Uterus (tissue), 3 donors: ENCODE measurements at regions not wholly inside any gene's neighbourhood (a gene's known extent, or its start where the extent isn't known, plus 50 kb on each side); places are given as distances from the start of the nearest gene placed in this dataset.
"Not testable (repeated sequence)": the region's sequence is repeated elsewhere in the genome, so short reads cannot be mapped to it uniquely, and the experiment has no call there.

Source experiments
- DNase-seq, 2 donors: peaks; one replicate each; pipeline ENCODE4 v3.0.0-alpha.2; 2019 to 2020
- H3K27ac ChIP-seq, 2 donors: fragments of 200-600 bp; sonication (generic); 1 replicate in 1 of 2; 2 replicates in 1 of 2; pipeline ENCODE4 v1.5.1; 2016 to 2018
- H3K27me3 ChIP-seq, 2 donors: fragments of 200-600 bp; sonication (generic); one replicate each; pipeline ENCODE4 v1.5.1; 2018 to 2019; ENCODE audit warnings: control low read depth in 1 of 2
- H3K36me3 ChIP-seq, 2 donors: fragments of 200-600 bp; sonication (generic); one replicate each; pipeline ENCODE4 v1.5.1; 2019; ENCODE audit warnings: control low read depth in 1 of 2
- H3K4me1 ChIP-seq, 2 donors: fragments of 200-600 bp; sonication (generic); one replicate each; pipeline ENCODE4 v1.5.1; 2018 to 2019; ENCODE audit warnings: control low read depth in 1 of 2
- H3K4me3 ChIP-seq, 2 donors: fragments of 200-600 bp; sonication (generic); 1 replicate in 1 of 2; 2 replicates in 1 of 2; pipeline ENCODE4 v1.5.1; 2018 to 2019; ENCODE audit warnings: mild to moderate bottlenecking in 1 of 2
- H3K9me3 ChIP-seq, 2 donors: fragments of 200-600 bp; sonication (generic); one replicate each; pipeline ENCODE4 v1.5.1; 2019; ENCODE audit warnings: control low read depth in 1 of 2
- POLR2A ChIP-seq, 2 donors: fragments of 450-650 bp; IDR thresholded peaks; one replicate each; pipeline ENCODE4 v1.6.1; 2016; ENCODE audit warnings: antibody characterized with exemption in 2 of 2, mild to moderate bottlenecking in 1 of 2, moderate library complexity in 1 of 2
- intact Hi-C: fragments of 100-400 bp; cut with DNase I; formaldehyde crosslinking; loops from one replicate; pipeline ENCODE4 v1.15.1; 2023; ENCODE audit warnings: low total_unique reads
- TF ChIP-seq, protein P1 (sequence below), 4 experiments: fragments of 200-600 bp in 2 of 4; fragments of 450-650 bp in 2 of 4; sonication (generic) in 2 of 4; IDR thresholded peaks; one replicate each; pipeline ENCODE4 v1.5.1; 2016 to 2019; ENCODE audit warnings: antibody characterized with exemption in 4 of 4, mild to moderate bottlenecking in 2 of 4, moderate library complexity in 1 of 4
- donor health status: DM: yes; HTN: yes; CAD: no.

DNA sequence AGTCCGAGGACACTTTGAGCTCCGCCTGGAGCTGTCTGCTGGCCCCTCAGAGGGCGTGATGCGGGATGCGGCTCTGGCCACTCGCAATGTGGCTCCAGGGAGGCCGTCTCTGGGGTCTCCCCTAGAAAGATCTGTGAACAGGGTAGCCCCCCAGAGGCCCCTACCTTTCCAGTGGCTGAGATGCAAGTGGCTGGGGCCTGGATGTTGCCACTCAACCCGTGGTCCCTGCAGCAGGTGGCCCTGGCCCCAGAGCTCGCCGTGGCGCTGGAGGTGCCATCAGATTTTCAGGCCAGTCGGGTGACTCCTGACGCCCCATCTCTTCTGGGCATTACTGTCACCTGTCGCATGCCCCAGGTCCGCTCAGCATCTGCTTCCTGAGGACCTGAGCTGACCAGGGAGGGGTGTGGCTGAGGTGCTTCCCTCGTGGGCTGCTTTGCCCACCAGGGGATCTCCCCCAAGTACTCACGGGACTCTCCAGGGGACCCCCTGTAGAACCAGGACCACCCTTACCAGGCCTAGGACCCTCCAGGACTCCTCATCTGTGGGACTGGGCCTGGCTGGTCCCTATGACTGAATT, 102.1 kb upstream of the LRPAP1 start:
- Histone ChIP-seq H3K4me1 (peaks cover 5 to 6% of the 10 kb centered on the region in 2 donors), H3K27me3 (no peaks in the 10 kb centered on the region), H3K9me3 (peaks cover 0 to 2% of the 10 kb centered on the region in 2 donors), H3K4me3 (no peak overlapping the region), H3K27ac (peak overlapping the region; percentile 68 to 83), H3K36me3 (no peaks in the 10 kb centered on the region)
- DNase-seq: peak in 1 of 2 donors; percentile 24
- intact Hi-C loops: no loop called here
- no peak for TF ChIP-seq POLR2A (IDR thresholded peaks at IDR 0.05)
- TF ChIP-seq, protein P1, sequence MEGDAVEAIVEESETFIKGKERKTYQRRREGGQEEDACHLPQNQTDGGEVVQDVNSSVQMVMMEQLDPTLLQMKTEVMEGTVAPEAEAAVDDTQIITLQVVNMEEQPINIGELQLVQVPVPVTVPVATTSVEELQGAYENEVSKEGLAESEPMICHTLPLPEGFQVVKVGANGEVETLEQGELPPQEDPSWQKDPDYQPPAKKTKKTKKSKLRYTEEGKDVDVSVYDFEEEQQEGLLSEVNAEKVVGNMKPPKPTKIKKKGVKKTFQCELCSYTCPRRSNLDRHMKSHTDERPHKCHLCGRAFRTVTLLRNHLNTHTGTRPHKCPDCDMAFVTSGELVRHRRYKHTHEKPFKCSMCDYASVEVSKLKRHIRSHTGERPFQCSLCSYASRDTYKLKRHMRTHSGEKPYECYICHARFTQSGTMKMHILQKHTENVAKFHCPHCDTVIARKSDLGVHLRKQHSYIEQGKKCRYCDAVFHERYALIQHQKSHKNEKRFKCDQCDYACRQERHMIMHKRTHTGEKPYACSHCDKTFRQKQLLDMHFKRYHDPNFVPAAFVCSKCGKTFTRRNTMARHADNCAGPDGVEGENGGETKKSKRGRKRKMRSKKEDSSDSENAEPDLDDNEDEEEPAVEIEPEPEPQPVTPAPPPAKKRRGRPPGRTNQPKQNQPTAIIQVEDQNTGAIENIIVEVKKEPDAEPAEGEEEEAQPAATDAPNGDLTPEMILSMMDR (IDR thresholded peaks at IDR 0.05): no peak

DNA sequence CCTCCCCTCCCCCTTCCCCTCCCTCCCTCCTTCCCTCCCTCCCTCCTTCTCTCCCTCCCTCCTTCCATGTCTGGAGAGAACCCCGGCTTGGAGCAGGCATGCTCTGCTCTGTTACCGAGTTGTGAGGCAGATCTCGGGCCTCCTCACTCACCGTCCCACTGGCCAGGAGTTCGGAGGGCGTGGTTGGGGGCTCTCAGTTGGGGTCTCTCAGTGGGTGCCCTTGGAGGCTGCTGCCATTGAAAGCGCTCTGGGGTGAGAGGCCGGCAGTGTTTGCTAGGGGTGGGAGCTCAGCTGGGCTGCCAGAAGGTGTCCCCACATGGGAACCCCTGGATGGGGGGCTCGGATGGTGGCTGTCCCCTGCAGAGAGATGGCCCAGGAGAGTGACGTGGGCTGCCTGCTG, 101.1 kb upstream of the LRPAP1 start:
- H3K4me3 ChIP-seq, H3K36me3 ChIP-seq, intact Hi-C loops, H3K27me3 ChIP-seq, H3K9me3 ChIP-seq, H3K4me1 ChIP-seq: not testable (repeated sequence)
- peak in 1 of 2 donors; percentile 15 for DNase-seq
- H3K27ac ChIP-seq: peak overlapping the region in 1 of 2 donors; percentile 51

DNA sequence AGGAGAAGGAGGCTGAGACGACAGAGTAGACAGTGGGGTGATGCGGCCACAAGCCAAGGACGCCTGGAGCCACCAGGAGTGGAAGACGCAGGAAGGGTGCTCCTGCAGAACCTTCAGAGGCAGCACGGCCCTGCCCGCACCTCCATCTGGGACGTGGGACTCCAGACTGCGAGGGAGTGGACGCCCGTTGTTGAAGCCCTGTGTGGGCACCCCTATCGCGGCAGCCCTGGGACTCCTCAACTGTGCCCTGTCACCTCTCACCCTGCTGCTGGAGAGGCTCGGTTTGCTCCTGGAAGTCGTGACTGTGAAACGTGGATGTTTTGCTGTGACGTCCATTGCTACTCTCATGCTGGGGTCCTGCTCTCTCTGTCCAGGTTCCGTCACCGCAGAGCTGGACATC, 100.6 kb upstream of the LRPAP1 start:
- H3K27ac ChIP-seq, intact Hi-C loops, H3K4me3 ChIP-seq, H3K27me3 ChIP-seq, H3K36me3 ChIP-seq, H3K9me3 ChIP-seq, H3K4me1 ChIP-seq: not testable (repeated sequence)
- DNase-seq: peak in 1 of 2 donors; percentile 14

DNA sequence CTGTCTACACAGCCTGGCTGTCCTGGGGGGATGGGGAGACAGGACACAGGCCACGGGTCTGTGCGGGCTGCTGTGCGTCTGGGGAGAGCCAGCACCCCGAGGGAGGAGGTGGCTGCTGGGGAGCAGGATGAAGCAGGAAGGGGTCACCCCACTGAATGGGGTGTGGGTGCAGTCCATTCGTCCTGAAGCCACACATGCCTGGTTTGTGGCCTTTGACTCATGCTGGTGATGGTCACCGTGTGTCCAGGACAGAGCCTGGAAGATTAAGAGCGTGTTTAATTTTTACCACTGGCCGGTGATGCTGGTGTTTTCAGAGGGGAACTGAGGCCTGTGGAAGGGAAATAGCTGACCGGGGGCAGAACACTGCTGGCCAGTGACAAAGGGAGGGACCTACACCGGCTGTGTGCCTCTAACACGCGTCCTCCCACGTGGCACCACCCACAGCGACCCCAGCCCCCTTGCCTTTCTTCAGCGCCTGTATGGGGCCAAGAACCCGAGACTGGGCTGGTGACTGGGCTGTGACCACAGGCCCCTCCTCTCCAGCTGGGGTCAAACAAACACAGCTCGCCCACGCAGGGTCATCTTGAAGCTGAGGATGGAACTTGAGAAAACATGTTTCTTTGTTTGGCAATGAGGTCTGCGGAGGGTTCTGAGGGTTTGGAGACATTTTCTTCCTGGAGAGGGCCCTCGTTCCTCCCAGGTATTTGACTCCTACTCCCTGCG, 99.5 kb upstream of the LRPAP1 start:
- intact Hi-C loops, H3K27me3 ChIP-seq, H3K4me1 ChIP-seq, H3K4me3 ChIP-seq, H3K9me3 ChIP-seq, H3K36me3 ChIP-seq: not testable (repeated sequence)
- H3K27ac ChIP-seq: peak overlapping the region; percentile 63 to 68
- peak; percentile 61 to 73 for DNase-seq

DNA sequence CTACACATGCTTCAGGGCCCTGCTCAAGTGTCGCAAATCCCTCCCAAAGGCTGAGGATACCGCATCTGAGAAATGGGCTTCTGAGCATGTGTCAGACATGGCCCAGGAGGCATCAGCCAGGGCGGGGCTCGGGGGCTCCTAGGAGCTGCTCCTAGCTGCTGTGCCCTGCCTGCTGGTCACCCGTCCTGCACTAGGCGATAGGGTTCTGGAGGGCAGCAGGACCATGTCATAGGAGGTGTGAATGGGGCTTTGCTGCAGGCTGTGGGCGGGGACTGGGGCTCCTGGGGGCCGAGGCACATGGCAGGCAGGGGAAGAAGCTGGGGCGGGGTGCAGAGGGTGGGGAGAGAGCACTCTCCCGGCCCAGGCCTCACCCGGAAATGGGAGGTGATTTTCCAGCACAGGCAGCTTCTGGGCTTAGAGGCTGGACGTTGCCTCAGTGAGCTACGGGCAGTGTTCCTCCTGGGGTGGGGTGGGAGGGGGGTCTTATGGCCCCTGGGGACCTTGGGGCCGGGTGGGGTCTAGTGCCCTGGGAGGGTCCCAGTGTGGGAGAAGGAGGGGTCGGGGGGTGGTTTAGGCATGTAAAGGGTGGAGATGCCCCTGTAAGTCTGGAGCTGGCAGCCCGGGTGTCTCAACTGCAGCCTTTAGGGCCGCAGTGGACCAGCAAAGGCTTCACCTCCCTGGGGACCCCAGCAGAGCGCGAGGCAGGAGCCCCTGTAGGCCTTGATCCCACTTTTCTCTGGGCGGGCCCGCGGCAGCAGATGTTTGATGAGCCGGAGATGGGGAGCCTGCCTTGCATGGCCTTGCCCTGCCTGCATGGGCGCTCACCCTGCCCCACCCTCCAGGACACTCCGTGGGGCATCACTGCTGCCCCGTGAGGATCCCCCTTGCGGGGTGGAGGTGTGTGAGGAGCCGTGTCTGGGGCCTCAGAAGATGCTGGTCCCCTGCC, 98.6 kb upstream of the LRPAP1 start:
- Histone ChIP-seq H3K4me1 (peaks cover 5 to 6% of the 10 kb centered on the region in 2 donors), H3K27ac (peak overlapping the region; percentile 63 to 68), H3K9me3 (no peaks in the 10 kb centered on the region), H3K36me3 (no peaks in the 10 kb centered on the region), H3K27me3 (no peaks in the 10 kb centered on the region), H3K4me3 (no peak overlapping the region)
- intact Hi-C loops: no loop called here
- TF ChIP-seq, protein P1 (IDR thresholded peaks at IDR 0.05): no peak
- TF ChIP-seq POLR2A (IDR thresholded peaks at IDR 0.05): no peak
- peak in 1 of 2 donors; percentile 50 for DNase-seq

DNA sequence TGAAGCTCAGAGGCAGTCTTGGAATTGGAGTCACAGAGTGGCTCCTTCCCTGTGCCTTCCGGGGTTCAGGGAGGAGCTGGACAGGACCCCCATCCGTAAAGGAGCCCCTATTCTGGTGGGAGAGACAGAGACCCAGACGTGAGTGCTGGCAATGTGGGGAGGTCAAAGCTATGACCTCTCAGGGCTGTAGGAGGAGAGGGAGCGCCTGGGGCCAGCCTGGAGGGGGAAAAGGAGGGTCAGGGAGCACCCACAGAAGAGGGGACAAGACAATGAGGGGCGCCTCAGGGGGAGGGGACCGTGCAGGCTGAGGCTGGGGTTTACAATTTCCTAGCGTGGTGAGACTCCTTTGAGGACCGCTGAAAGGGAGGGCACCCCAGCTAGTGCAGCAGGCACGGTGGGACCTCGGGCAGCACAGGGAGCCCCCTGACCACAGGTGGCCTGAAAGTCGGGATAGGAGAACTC, 97.9 kb upstream of the LRPAP1 start:
- TF ChIP-seq POLR2A (IDR thresholded peaks at IDR 0.05): no peak
- TF ChIP-seq, protein P1 (IDR thresholded peaks at IDR 0.05): no peak
- H3K4me1 ChIP-seq: peaks cover 5 to 6% of the 10 kb centered on the region in 2 donors
- H3K27ac ChIP-seq: peak overlapping the region in 1 of 2 donors; percentile 21
- no peaks in the 10 kb centered on the region for H3K9me3 ChIP-seq
- peak in 1 of 2 donors; percentile 12 for DNase-seq
- intact Hi-C loops: no loop called here
- H3K36me3 ChIP-seq: no peaks in the 10 kb centered on the region
- H3K4me3 ChIP-seq: no peak overlapping the region
- no peaks in the 10 kb centered on the region for H3K27me3 ChIP-seq
